Caco-2 (cell line): ENCODE measurements at regions not wholly inside any gene's neighbourhood (a gene's known extent, or its start where the extent isn't known, plus 50 kb on each side); places are given as distances from the start of the nearest gene placed in this dataset.

Experiments used
- BruUV-seq: library from RNA; stranded (reverse); fragments of 400-500 nt; replicated peaks from 2 replicates; lab custom pipeline; 2021; lab: Mats Ljungman, UMichigan
- CTCF ChIA-PET: fragments of 300-600 bp; sonication (Branson Sonifier 250); formaldehyde crosslinking; loops from one replicate; lab custom pipeline; 2022; ENCODE audit warnings: antibody characterized with exemption; lab: Charles Lee
- POLR2A ChIA-PET: fragments of 300-600 bp; sonication (Branson Sonifier 250); formaldehyde crosslinking; loops from one replicate; lab custom pipeline; 2022; ENCODE audit warnings: antibody characterized with exemption; lab: Charles Lee
- DNase-seq, 2 experiments: peaks; one replicate each; pipeline versions ENCODE4 v3.0.0 to v3.0.0-alpha.2; 2020 to 2022
- H3K27me3 ChIP-seq: replicated peaks from 2 replicates; pipeline ENCODE4 v1.6.0; 2011; ENCODE audit warnings: low read length; ENCODE audit not compliant: control insufficient read depth, insufficient read depth
- H3K36me3 ChIP-seq: 2 replicates; pipeline ENCODE4 v1.5.1; 2011; ENCODE audit warnings: low read length; ENCODE audit not compliant: control insufficient read depth, insufficient read depth
- H3K4me1 ChIP-seq: fragments of 250-450 bp; sonication (Bioruptor Pico); 2 replicates; pipeline ENCODE4 v1.5.1; 2020; ENCODE audit warnings: mild to moderate bottlenecking
- H3K4me3 ChIP-seq: 2 replicates; pipeline ENCODE4 v1.5.1; 2011; ENCODE audit warnings: low read depth, mild to moderate bottlenecking, control low read depth, low read length
- H3K9me3 ChIP-seq: fragments of 250-450 bp; sonication (Bioruptor Pico); 2 replicates; pipeline ENCODE4 v1.5.1; 2020; ENCODE audit warnings: mild to moderate bottlenecking, moderate library complexity
- H3K27ac Mint-ChIP-seq: one replicate; pipeline ENCODE4 v1.8.0; 2022; ENCODE audit warnings: mixed read lengths; ENCODE audit not compliant: unreplicated experiment
- H3K27me3 Mint-ChIP-seq: one replicate; pipeline ENCODE4 v1.8.0; 2022; ENCODE audit warnings: mixed read lengths; ENCODE audit not compliant: insufficient read depth, unreplicated experiment
- H3K36me3 Mint-ChIP-seq: one replicate; pipeline ENCODE4 v1.8.0; 2022; ENCODE audit warnings: mild to moderate bottlenecking, mixed read lengths; ENCODE audit not compliant: insufficient read depth, unreplicated experiment
- H3K4me1 Mint-ChIP-seq: one replicate; pipeline ENCODE4 v1.8.0; 2022; ENCODE audit warnings: low read depth, mixed read lengths; ENCODE audit not compliant: unreplicated experiment
- H3K4me3 Mint-ChIP-seq: one replicate; pipeline ENCODE4 v1.8.0; 2022; ENCODE audit warnings: mild to moderate bottlenecking, moderate library complexity, mixed read lengths; ENCODE audit not compliant: unreplicated experiment
- H3K9me3 Mint-ChIP-seq: one replicate; pipeline ENCODE4 v1.8.0; 2022; ENCODE audit warnings: mixed read lengths; ENCODE audit not compliant: unreplicated experiment
- intact Hi-C: fragments of 100-400 bp; cut with micrococcal nuclease; formaldehyde crosslinking; loops from one replicate; pipeline ENCODE4 v1.10.0; 2022; ENCODE audit not compliant: unreplicated experiment
- TF ChIP-seq, protein P1 (sequence below), 2 experiments: fragments of 200-600 bp in 1 of 2; IDR thresholded peaks; 1 replicate in 1 of 2; 2 replicates in 1 of 2; pipeline versions ENCODE4 v1.5.1 to v1.8.0; 2011 to 2022; ENCODE audit warnings: antibody characterized with exemption in 1 of 2, control low read depth in 1 of 2, inconsistent platforms in 1 of 2, low read depth in 1 of 2, low read length in 1 of 2, mild to moderate bottlenecking in 1 of 2, moderate library complexity in 1 of 2; ENCODE audit not compliant: insufficient read depth in 1 of 2, severe bottlenecking in 1 of 2, unreplicated experiment in 1 of 2

DNA sequence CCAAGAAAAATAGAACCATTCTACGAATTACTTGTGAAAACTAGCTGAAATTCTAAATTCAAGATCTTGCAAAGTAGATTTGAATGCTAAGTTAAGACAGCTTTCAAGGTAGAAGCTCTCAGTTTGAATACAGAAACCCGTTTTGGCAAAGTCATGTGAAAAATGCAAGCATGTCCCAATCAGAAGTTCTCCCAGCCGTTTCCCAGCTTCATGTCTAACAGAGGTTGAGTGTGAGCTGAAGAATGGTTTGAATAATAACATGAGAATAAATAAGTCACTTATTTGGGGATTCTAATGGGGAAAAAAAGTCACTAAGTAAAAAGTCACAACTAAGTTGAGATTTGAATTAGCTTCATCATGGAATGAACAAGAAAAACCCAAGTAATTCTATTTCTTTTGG lies 152.5 kb upstream of the MAP3K1 start:
- TF ChIP-seq, protein P1, sequence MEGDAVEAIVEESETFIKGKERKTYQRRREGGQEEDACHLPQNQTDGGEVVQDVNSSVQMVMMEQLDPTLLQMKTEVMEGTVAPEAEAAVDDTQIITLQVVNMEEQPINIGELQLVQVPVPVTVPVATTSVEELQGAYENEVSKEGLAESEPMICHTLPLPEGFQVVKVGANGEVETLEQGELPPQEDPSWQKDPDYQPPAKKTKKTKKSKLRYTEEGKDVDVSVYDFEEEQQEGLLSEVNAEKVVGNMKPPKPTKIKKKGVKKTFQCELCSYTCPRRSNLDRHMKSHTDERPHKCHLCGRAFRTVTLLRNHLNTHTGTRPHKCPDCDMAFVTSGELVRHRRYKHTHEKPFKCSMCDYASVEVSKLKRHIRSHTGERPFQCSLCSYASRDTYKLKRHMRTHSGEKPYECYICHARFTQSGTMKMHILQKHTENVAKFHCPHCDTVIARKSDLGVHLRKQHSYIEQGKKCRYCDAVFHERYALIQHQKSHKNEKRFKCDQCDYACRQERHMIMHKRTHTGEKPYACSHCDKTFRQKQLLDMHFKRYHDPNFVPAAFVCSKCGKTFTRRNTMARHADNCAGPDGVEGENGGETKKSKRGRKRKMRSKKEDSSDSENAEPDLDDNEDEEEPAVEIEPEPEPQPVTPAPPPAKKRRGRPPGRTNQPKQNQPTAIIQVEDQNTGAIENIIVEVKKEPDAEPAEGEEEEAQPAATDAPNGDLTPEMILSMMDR (IDR thresholded peaks at IDR 0.05; ENCODE audit: insufficient read depth in 1 of 2, low read depth in 1 of 2, low read length in 1 of 2, severe bottlenecking in 1 of 2, unreplicated experiment in 1 of 2): no peak
- no peak for DNase-seq
- ChIA-PET POLR2A (no interaction called here), CTCF (no interaction called here)
- no peak overlapping the region for H3K4me3 Mint-ChIP-seq
- intact Hi-C loops: no loop called here
- Histone ChIP-seq H3K27me3 (no peaks in the 10 kb centered on the region), H3K9me3 (0 out of 2 replicates have a peak, but pooled peaks cover 5% of the 10 kb centered on the region), H3K4me1 (no peaks in the 10 kb centered on the region), H3K36me3 (no peaks in the 10 kb centered on the region), H3K4me3 (no peak overlapping the region)
- no peak overlapping the region for H3K27ac Mint-ChIP-seq
- no peaks in the 10 kb centered on the region for H3K36me3 Mint-ChIP-seq
- no peaks in the 10 kb centered on the region for H3K27me3 Mint-ChIP-seq
- BruUV-seq: no TSS peak
- no peaks in the 10 kb centered on the region for H3K4me1 Mint-ChIP-seq
- no peaks in the 10 kb centered on the region for H3K9me3 Mint-ChIP-seq

DNA sequence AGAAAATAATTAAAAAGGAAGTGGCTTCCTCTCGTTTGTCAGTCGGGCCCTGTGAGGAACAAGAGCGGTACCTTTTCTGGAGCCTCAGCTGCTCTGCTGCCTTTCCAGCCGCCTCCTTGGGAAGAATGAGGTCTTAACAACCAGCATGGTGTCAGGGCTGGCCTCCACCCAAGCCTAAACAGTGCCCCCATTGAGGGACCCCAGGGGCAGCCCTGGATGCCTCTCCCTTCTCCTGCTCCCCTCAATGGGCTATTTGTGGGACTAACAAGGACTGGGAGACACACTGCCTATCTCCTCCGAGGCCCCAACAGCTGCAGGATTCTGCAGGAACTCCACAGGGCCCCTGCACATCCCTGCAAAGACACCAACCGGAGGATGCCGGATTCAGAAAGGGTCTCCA lies 155.4 kb upstream of the MAP3K1 start:
- H3K4me3 Mint-ChIP-seq: no peak overlapping the region
- POLR2A ChIA-PET: no interaction called here
- H3K36me3 Mint-ChIP-seq: no peaks in the 10 kb centered on the region
- Histone ChIP-seq H3K9me3 (no peaks in the 10 kb centered on the region), H3K4me1 (no peaks in the 10 kb centered on the region), H3K27me3 (no peaks in the 10 kb centered on the region), H3K4me3 (no peak overlapping the region), H3K36me3 (no peaks in the 10 kb centered on the region)
- no peaks in the 10 kb centered on the region for H3K4me1 Mint-ChIP-seq
- no TSS peak for BruUV-seq
- intact Hi-C loops: no loop called here
- no peak overlapping the region for H3K27ac Mint-ChIP-seq
- CTCF ChIA-PET: no interaction called here
- TF ChIP-seq, protein P1 (IDR thresholded peaks at IDR 0.05; ENCODE audit: insufficient read depth in 1 of 2, low read depth in 1 of 2, low read length in 1 of 2, severe bottlenecking in 1 of 2, unreplicated experiment in 1 of 2): no peak
- no peaks in the 10 kb centered on the region for H3K27me3 Mint-ChIP-seq
- peaks cover 8% of the 10 kb centered on the region for H3K9me3 Mint-ChIP-seq
- DNase-seq: no peak

DNA sequence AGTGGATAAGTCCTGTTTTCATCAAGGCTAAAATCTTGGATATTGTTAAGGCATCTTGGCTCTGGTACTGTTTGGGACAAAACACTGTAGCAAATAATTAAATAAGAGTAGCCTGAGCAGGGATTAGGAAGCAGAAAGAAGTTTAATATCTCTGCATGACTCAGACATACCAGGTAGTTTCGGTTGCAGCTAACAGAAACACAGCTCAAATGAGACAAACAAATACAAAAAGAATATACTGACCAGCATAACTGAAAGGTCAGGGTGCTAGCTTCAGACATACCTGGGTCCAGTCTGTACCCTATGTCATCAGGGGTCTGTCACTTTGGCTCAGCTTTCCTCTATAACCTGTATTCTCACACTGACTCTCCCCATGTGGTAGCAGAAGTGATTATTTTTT lies 156.4 kb upstream of the MAP3K1 start:
- Histone ChIP-seq H3K36me3 (no peaks in the 10 kb centered on the region), H3K4me1 (no peaks in the 10 kb centered on the region), H3K4me3 (no peak overlapping the region), H3K9me3 (no peaks in the 10 kb centered on the region), H3K27me3 (no peaks in the 10 kb centered on the region)
- CTCF ChIA-PET: no interaction called here
- Mint-ChIP-seq H3K36me3 (no peaks in the 10 kb centered on the region), H3K27me3 (no peaks in the 10 kb centered on the region), H3K4me3 (no peak overlapping the region), H3K4me1 (no peaks in the 10 kb centered on the region), H3K9me3 (peaks cover 9% of the 10 kb centered on the region), H3K27ac (no peak overlapping the region)
- BruUV-seq: no TSS peak
- DNase-seq: no peak
- intact Hi-C loops: no loop called here
- POLR2A ChIA-PET: no interaction called here
- TF ChIP-seq, protein P1 (IDR thresholded peaks at IDR 0.05; ENCODE audit: insufficient read depth in 1 of 2, low read depth in 1 of 2, low read length in 1 of 2, severe bottlenecking in 1 of 2, unreplicated experiment in 1 of 2): no peak
